Uterus (tissue), 3 donors: ENCODE measurements at regions not wholly inside any gene's neighbourhood (a gene's known extent, or its start where the extent isn't known, plus 50 kb on each side); places are given as distances from the start of the nearest gene placed in this dataset.
"Not testable (repeated sequence)": the region's sequence is repeated elsewhere in the genome, so short reads cannot be mapped to it uniquely, and the experiment has no call there.

Experiments used
- DNase-seq, 2 donors: peaks; one replicate each; pipeline ENCODE4 v3.0.0-alpha.2; 2019 to 2020
- H3K27ac ChIP-seq, 2 donors: fragments of 200-600 bp; sonication (generic); 1 replicate in 1 of 2; 2 replicates in 1 of 2; pipeline ENCODE4 v1.5.1; 2016 to 2018
- H3K27me3 ChIP-seq, 2 donors: fragments of 200-600 bp; sonication (generic); one replicate each; pipeline ENCODE4 v1.5.1; 2018 to 2019; ENCODE audit warnings: control low read depth in 1 of 2
- H3K36me3 ChIP-seq, 2 donors: fragments of 200-600 bp; sonication (generic); one replicate each; pipeline ENCODE4 v1.5.1; 2019; ENCODE audit warnings: control low read depth in 1 of 2
- H3K4me1 ChIP-seq, 2 donors: fragments of 200-600 bp; sonication (generic); one replicate each; pipeline ENCODE4 v1.5.1; 2018 to 2019; ENCODE audit warnings: control low read depth in 1 of 2
- H3K4me3 ChIP-seq, 2 donors: fragments of 200-600 bp; sonication (generic); 1 replicate in 1 of 2; 2 replicates in 1 of 2; pipeline ENCODE4 v1.5.1; 2018 to 2019; ENCODE audit warnings: mild to moderate bottlenecking in 1 of 2
- H3K9me3 ChIP-seq, 2 donors: fragments of 200-600 bp; sonication (generic); one replicate each; pipeline ENCODE4 v1.5.1; 2019; ENCODE audit warnings: control low read depth in 1 of 2
- POLR2A ChIP-seq, 2 donors: fragments of 450-650 bp; IDR thresholded peaks; one replicate each; pipeline ENCODE4 v1.6.1; 2016; ENCODE audit warnings: antibody characterized with exemption in 2 of 2, mild to moderate bottlenecking in 1 of 2, moderate library complexity in 1 of 2
- intact Hi-C: fragments of 100-400 bp; cut with DNase I; formaldehyde crosslinking; loops from one replicate; pipeline ENCODE4 v1.15.1; 2023; ENCODE audit warnings: low total_unique reads
- TF ChIP-seq, protein P1 (sequence below), 4 experiments: fragments of 200-600 bp in 2 of 4; fragments of 450-650 bp in 2 of 4; sonication (generic) in 2 of 4; IDR thresholded peaks; one replicate each; pipeline ENCODE4 v1.5.1; 2016 to 2019; ENCODE audit warnings: antibody characterized with exemption in 4 of 4, mild to moderate bottlenecking in 2 of 4, moderate library complexity in 1 of 4
- donor health status: DM: yes; HTN: yes; CAD: no.

- Histone ChIP-seq H3K4me3 (no peak overlapping the region), H3K4me1 (no peaks in the 10 kb centered on the region), H3K36me3 (no peaks in the 10 kb centered on the region), H3K27me3 (no peaks in the 10 kb centered on the region), H3K9me3 (no peaks in the 10 kb centered on the region), H3K27ac (no peak overlapping the region)
- intact Hi-C loops = no loop called here
- TF ChIP-seq POLR2A (IDR thresholded peaks at IDR 0.05) = no peak
- TF ChIP-seq, protein P1, sequence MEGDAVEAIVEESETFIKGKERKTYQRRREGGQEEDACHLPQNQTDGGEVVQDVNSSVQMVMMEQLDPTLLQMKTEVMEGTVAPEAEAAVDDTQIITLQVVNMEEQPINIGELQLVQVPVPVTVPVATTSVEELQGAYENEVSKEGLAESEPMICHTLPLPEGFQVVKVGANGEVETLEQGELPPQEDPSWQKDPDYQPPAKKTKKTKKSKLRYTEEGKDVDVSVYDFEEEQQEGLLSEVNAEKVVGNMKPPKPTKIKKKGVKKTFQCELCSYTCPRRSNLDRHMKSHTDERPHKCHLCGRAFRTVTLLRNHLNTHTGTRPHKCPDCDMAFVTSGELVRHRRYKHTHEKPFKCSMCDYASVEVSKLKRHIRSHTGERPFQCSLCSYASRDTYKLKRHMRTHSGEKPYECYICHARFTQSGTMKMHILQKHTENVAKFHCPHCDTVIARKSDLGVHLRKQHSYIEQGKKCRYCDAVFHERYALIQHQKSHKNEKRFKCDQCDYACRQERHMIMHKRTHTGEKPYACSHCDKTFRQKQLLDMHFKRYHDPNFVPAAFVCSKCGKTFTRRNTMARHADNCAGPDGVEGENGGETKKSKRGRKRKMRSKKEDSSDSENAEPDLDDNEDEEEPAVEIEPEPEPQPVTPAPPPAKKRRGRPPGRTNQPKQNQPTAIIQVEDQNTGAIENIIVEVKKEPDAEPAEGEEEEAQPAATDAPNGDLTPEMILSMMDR (IDR thresholded peaks at IDR 0.05) = no peak
- DNase-seq = no peak
These were observed 348.9 kb upstream of the C16orf82 start for GRCh38 chr16:26717826-26718225.

DNA sequence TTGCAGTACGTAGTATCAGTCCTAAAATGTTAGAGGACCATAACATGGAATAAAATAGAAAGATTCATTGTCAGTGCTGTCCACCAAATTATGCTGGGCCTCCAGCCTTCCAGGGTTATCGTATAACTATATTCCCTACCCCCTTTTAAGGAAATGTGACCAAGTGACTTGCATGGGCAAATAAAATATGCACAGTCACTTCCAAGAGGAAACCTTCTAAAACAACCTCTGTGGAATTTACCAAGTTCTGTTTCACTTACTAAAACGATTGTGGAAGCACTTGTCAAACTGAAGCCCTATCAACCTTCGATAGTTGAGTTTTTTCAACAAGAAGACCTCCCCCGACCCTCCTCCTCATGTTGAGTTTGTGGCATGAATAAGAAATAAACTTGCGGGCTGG lies 345.4 kb upstream of the C16orf82 start:
- Histone ChIP-seq H3K27me3 (no peaks in the 10 kb centered on the region), H3K4me3 (no peak overlapping the region), H3K9me3 (no peaks in the 10 kb centered on the region), H3K36me3 (no peaks in the 10 kb centered on the region), H3K27ac (no peak overlapping the region), H3K4me1 (no peaks in the 10 kb centered on the region)
- no peak for DNase-seq
- TF ChIP-seq, protein P1 (IDR thresholded peaks at IDR 0.05) = no peak
- TF ChIP-seq POLR2A (IDR thresholded peaks at IDR 0.05) = no peak
- intact Hi-C loops = no loop called here

DNA sequence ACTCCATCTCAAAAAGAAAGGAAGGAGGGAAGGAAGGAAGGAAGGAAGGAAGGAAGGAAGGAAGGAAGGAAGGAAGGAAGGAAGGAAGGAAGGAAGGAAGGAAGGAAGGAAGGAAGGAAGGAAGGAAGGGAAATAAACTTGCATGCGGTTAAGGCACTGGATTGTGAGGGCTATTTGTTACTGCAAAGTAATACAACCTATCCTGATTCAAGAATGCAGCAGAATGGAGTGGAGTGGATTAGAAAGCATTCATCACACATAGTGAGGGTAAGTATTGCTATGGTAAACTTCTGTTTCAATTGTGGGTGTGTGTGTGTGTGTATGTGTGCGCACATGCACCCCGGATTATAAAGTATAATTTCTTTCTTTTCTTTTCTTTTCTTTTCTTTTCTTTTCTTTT lies 344.8 kb upstream of the C16orf82 start:
- H3K27ac ChIP-seq, intact Hi-C loops, H3K9me3 ChIP-seq, H3K27me3 ChIP-seq, DNase-seq, H3K4me1 ChIP-seq, H3K4me3 ChIP-seq, H3K36me3 ChIP-seq: not testable (repeated sequence)

DNA sequence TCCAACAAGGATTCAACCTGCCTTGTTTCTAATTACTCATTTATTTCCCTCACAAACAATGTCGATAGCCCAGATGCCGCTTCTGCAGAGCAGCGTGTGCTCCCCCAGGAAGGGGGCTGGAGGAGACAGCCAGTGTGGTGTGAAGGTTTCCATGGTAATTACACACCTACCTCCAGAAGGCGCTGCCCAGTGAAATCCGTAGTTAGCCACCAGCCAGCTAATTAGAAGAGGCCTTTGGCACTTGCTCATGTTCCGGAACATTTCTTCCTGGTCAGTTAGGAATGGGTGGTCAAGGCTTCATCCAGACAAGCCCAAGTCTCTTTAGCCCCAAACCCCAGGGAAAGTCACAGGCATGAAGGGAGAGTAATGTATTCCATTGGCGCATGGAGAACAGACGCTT lies 342.5 kb upstream of the C16orf82 start:
- Histone ChIP-seq H3K27me3 (no peaks in the 10 kb centered on the region), H3K4me1 (no peaks in the 10 kb centered on the region), H3K4me3 (no peak overlapping the region), H3K27ac (no peak overlapping the region), H3K36me3 (no peaks in the 10 kb centered on the region), H3K9me3 (no peaks in the 10 kb centered on the region)
- intact Hi-C loops = no loop called here
- no peak for DNase-seq
- TF ChIP-seq, protein P1 (IDR thresholded peaks at IDR 0.05) = no peak
- no peak for TF ChIP-seq POLR2A (IDR thresholded peaks at IDR 0.05)

DNA sequence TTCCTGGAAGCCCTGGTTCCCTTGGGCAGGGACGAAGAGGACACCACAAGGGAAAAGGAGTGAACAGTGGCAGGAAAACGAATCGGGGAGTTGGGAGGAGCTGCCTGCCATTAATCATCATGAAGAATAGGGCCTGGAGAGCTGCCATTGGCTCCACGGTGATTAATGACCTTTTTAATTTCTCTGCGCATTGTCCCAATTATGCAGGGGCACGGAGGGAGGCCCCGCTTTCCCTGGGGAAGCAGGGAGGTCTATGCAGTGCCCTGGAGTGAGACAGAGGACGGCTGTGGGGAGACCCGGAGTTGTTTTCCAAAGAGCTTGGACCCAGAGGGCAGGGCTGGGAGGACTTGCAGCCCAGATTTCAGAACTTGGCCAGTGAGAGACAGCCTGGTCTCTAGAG lies 338.9 kb upstream of the C16orf82 start:
- intact Hi-C loops = no loop called here
- H3K27ac ChIP-seq = no peak overlapping the region
- H3K4me3 ChIP-seq = no peak overlapping the region
- no peaks in the 10 kb centered on the region for H3K9me3 ChIP-seq
- H3K27me3 ChIP-seq = no peaks in the 10 kb centered on the region
- no peaks in the 10 kb centered on the region for H3K36me3 ChIP-seq
- TF ChIP-seq, protein P1 (IDR thresholded peaks at IDR 0.05) = no peak
- no peak for TF ChIP-seq POLR2A (IDR thresholded peaks at IDR 0.05)
- no peaks in the 10 kb centered on the region for H3K4me1 ChIP-seq
- DNase-seq = no peak

GRCh38 chr16:26729951-26730541 lies 336.7 kb upstream of the C16orf82 start:
- intact Hi-C loops = no loop called here
- H3K4me3 ChIP-seq = no peak overlapping the region
- no peaks in the 10 kb centered on the region for H3K4me1 ChIP-seq
- TF ChIP-seq, protein P1 (IDR thresholded peaks at IDR 0.05) = no peak
- TF ChIP-seq POLR2A (IDR thresholded peaks at IDR 0.05) = no peak
- no peaks in the 10 kb centered on the region for H3K9me3 ChIP-seq
- no peaks in the 10 kb centered on the region for H3K36me3 ChIP-seq
- no peak for DNase-seq
- no peaks in the 10 kb centered on the region for H3K27me3 ChIP-seq
- no peak overlapping the region for H3K27ac ChIP-seq
